Fibroblast of mammary gland (primary cell): ENCODE measurements at regions not wholly inside any gene's neighbourhood (a gene's known extent, or its start where the extent isn't known, plus 50 kb on each side); places are given as distances from the start of the nearest gene placed in this dataset.

Source experiments
- DNase-seq: peaks from one replicate; pipeline ENCODE4 v3.0.0-alpha.2; 2010; ENCODE audit warnings: low read depth
- H3K4me3 ChIP-seq: 2 replicates; pipeline ENCODE4 v1.5.1; 2011; ENCODE audit warnings: low read depth, mild to moderate bottlenecking, low read length, moderate library complexity; ENCODE audit not compliant: control insufficient read depth
- TF ChIP-seq, protein P1 (sequence below): conservative IDR thresholded peaks from 2 replicates; pipeline ENCODE4 v1.5.1; 2011; ENCODE audit warnings: low read depth, low read length, inconsistent platforms; ENCODE audit not compliant: control insufficient read depth, insufficient read depth

DNA sequence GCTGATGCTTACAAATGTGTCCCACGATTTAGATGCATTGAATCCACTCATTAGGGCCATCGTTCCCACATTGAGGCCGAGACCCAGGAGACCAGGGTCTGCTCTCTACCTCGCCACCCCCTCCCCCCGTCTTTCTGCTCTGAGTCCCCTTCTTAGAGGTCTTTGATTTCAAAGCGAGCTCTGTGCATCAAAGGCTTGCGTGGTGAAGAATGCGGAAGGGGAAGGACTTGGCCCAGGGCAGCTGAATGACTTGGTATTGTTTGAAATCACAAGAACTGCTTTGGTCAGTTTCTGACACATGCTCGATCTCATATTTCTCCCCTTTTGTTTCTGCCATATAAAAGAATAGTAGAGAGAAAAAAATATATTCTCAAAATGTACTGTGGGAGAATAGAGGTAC lies 78.3 kb upstream of the IRX1 start:
- TF ChIP-seq, protein P1, sequence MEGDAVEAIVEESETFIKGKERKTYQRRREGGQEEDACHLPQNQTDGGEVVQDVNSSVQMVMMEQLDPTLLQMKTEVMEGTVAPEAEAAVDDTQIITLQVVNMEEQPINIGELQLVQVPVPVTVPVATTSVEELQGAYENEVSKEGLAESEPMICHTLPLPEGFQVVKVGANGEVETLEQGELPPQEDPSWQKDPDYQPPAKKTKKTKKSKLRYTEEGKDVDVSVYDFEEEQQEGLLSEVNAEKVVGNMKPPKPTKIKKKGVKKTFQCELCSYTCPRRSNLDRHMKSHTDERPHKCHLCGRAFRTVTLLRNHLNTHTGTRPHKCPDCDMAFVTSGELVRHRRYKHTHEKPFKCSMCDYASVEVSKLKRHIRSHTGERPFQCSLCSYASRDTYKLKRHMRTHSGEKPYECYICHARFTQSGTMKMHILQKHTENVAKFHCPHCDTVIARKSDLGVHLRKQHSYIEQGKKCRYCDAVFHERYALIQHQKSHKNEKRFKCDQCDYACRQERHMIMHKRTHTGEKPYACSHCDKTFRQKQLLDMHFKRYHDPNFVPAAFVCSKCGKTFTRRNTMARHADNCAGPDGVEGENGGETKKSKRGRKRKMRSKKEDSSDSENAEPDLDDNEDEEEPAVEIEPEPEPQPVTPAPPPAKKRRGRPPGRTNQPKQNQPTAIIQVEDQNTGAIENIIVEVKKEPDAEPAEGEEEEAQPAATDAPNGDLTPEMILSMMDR = no peak
- no peak overlapping the region for H3K4me3 ChIP-seq
- DNase-seq = no peak

DNA sequence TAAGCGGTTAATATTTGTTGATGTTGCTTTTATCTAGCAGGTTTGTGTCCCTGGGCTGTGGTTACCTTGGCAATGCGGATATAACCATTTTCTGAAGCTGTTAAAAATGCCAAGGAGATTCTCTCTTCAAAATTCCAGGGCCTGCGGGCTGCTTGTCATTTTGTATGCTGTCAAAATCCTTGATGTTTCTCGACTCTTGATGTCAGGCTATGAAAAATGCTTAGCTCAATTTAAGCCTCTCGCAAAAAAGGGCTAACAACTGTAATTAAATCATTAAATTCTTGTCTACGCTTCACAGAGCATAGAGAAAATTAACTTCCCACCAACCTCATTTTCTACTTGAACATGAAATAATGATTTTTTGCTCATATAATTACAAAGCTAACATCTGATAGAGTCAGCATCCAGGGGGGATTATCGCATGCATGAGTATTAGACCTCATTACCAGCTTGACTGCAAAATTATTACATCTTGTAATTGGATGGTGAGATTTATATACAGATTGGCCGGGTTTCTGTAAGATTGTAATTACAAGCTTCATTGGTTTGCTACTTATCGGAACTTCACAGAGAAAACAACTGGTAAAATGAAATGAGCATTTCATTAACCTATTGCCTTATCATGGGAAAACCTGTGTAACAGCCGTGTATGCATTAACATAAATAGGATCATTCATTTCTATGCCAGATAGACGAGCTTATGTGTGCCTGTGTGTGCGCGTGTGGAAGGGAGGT lies 83.1 kb upstream of the IRX1 start:
- TF ChIP-seq, protein P1 = no peak
- DNase-seq = no peak
- H3K4me3 ChIP-seq = no peak overlapping the region

DNA sequence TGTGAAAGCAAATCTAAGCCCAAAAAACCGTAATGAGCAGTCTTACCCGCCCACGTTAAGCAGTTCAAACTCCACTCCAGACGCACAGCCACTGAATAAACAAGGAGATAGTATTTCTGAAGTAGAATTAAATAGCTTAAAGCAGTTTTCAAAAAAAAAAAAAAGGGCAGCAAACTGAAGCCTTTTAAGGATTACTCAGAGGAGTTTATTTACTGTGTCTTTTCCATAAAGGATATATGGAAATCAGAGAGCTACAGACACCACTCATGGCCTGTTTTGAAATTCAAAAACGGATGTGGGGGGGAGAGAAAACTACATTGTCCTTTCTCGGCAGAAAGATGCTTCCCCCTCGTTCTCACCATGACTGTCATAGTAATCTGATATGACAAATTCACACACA lies 83.7 kb upstream of the IRX1 start:
- DNase-seq = no peak
- TF ChIP-seq, protein P1 = no peak
- H3K4me3 ChIP-seq = no peak overlapping the region

DNA sequence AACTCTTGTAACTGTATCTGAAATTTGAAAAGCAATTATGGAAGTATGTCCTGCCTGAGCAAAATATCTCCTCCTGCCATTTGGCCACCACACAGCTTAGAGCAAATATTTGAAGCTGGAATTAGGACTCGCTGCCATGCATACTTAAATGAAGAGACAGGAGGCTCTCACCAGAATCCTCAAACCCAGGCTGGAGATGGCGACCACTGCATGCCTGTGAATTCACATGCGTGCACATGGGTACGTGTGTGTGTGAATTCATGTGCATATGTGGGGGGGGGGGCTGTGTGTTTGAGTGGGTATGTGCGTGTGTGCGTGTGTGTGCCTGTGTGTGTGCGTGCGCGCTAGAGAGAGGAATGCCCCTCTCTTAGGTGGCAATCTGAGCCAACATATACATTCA lies 84.1 kb upstream of the IRX1 start:
- DNase-seq = no peak
- H3K4me3 ChIP-seq = no peak overlapping the region
- TF ChIP-seq, protein P1 = no peak

DNA sequence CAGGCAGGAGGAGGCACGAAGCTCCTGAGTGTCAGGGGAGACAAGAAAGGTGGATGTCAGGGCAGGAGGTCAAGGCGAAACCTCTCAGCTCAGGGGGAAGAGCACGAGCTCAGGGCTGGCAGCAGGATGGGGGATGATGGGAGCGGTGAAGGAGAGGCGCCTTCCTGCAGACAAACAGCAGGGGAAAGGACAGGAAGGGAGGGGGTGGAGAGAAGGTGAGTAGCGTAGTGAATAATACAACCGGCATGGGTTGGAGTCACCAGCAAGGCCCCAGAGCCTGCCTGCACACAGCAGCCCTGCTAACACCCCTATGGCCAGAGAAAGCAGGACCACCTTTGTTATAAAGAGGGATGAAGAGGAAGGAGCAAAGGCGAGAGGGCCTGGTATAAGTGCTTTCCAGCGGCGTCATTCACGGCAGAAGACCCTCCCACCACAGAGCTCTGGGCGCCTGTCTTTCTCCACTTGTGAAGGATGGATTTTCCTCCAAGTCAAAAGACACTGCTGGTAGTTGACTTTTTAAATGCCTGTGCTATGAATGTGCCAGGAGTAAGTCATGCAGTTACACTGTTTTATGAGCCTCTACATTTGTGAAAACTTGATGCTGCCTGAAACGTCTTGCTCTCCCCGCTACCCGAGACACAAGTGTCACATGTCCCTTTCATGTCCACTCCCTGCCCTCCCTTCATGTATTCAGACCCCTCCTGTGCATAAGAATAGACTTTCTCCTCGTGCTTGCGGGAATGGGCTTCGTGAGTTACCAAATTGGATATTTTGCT lies 84.8 kb upstream of the IRX1 start:
- no peak overlapping the region for H3K4me3 ChIP-seq
- TF ChIP-seq, protein P1 = no peak
- no peak for DNase-seq

DNA sequence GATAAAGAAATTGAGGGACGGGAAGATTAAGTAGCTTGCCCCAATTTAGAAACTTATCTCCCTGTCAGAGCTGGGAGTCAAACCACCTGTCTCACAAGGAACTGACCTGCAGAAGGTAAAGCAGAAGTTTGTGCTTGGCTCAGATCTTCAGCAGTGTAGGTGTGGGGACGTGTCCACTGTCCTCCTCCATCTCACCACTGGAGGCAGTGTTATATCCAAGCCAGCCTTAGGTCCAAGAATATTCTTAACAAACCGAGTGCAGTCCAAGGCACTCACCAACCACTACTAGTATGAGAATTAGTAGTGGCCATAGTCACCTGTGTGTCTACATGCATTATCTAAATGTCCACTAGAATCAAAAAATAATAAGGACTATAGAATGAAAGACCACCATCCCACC lies 86.3 kb upstream of the IRX1 start:
- H3K4me3 ChIP-seq = no peak overlapping the region
- TF ChIP-seq, protein P1 = no peak
- no peak for DNase-seq
